Mesenchymal stem cell (in vitro differentiated cells and primary cell): ENCODE measurements at regions not wholly inside any gene's neighbourhood (a gene's known extent, or its start where the extent isn't known, plus 50 kb on each side); places are given as distances from the start of the nearest gene placed in this dataset.
A peak's percentile ranks its signal among the peaks of the same experiment; 100 is the strongest.
"Not testable (repeated sequence)": the region's sequence is repeated elsewhere in the genome, so short reads cannot be mapped to it uniquely, and the experiment has no call there.

ENCODE experiments used
- DNase-seq: peaks from one replicate; pipeline ENCODE4 v3.0.0-alpha.2; 2013
- H2AFZ ChIP-seq: one replicate; pipeline ENCODE4 v1.6.1; 2013; ENCODE audit warnings: low read depth, mild to moderate bottlenecking, control low read depth, inconsistent platforms, low read length, moderate library complexity
- H2AK5ac ChIP-seq: 2 replicates; pipeline ENCODE4 v1.6.1; 2013; ENCODE audit warnings: low read length, moderate library complexity, mild to moderate bottlenecking, inconsistent platforms; ENCODE audit not compliant: severe bottlenecking
- H2BK120ac ChIP-seq: one replicate; pipeline ENCODE4 v1.6.1; 2013; ENCODE audit warnings: low read depth, mild to moderate bottlenecking, inconsistent platforms, low read length, moderate library complexity
- H2BK12ac ChIP-seq, 2 experiments: one replicate each; pipeline ENCODE4 v1.6.1; 2013; ENCODE audit warnings: inconsistent platforms in 2 of 2, low read length in 2 of 2, mild to moderate bottlenecking in 2 of 2, moderate library complexity in 2 of 2, control low read depth in 1 of 2
- H2BK15ac ChIP-seq: one replicate; pipeline ENCODE4 v1.6.1; 2013; ENCODE audit warnings: mild to moderate bottlenecking, low read depth, inconsistent platforms; ENCODE audit not compliant: poor library complexity, severe bottlenecking
- H2BK5ac ChIP-seq: 2 replicates; pipeline ENCODE4 v1.6.1; 2013; ENCODE audit warnings: low read depth, mild to moderate bottlenecking, low read length, control low read depth, inconsistent platforms; ENCODE audit not compliant: poor library complexity, severe bottlenecking
- H3K14ac ChIP-seq, 2 experiments: one replicate each; pipeline ENCODE4 v1.6.1; 2013; ENCODE audit warnings: inconsistent platforms in 2 of 2, low read length in 2 of 2, control low read depth in 1 of 2, mild to moderate bottlenecking in 1 of 2, moderate library complexity in 1 of 2
- H3K18ac ChIP-seq, 2 experiments: one replicate each; pipeline ENCODE4 v1.6.1; 2013; ENCODE audit warnings: inconsistent platforms in 2 of 2, low read length in 2 of 2, control low read depth in 1 of 2, low read depth in 1 of 2, mild to moderate bottlenecking in 1 of 2
- H3K23ac ChIP-seq, 2 experiments: one replicate each; pipeline ENCODE4 v1.6.1; 2013; ENCODE audit warnings: inconsistent platforms in 2 of 2, low read length in 2 of 2, mild to moderate bottlenecking in 2 of 2, moderate library complexity in 2 of 2, control low read depth in 1 of 2
- H3K27ac ChIP-seq: 2 replicates; pipeline ENCODE4 v1.5.1; 2013; ENCODE audit warnings: mild to moderate bottlenecking, moderate library complexity, low read length, control low read depth, inconsistent platforms; ENCODE audit not compliant: poor library complexity, severe bottlenecking
- H3K27me3 ChIP-seq, 2 experiments: 2 replicates each; pipeline versions ENCODE4 v1.6.1 to v1.7.0; 2013; ENCODE audit warnings: low read length in 2 of 2, mild to moderate bottlenecking in 2 of 2, moderate library complexity in 2 of 2, control low read depth in 1 of 2, inconsistent platforms in 1 of 2; ENCODE audit not compliant: control insufficient read depth in 1 of 2, insufficient read depth in 1 of 2
- H3K36me3 ChIP-seq, 2 experiments: 2 replicates each; pipeline versions ENCODE4 v1.6.1 to v1.7.0; 2013; ENCODE audit warnings: low read length in 2 of 2, control low read depth in 1 of 2, inconsistent platforms in 1 of 2, low read depth in 1 of 2, mild to moderate bottlenecking in 1 of 2; ENCODE audit not compliant: insufficient read depth in 2 of 2, control insufficient read depth in 1 of 2
- H3K4ac ChIP-seq, 2 experiments: one replicate each; pipeline ENCODE4 v1.6.1; 2013; ENCODE audit warnings: inconsistent platforms in 2 of 2, low read length in 2 of 2, mild to moderate bottlenecking in 2 of 2, moderate library complexity in 2 of 2, control low read depth in 1 of 2, low read depth in 1 of 2
- H3K4me1 ChIP-seq: 2 replicates; pipeline ENCODE4 v1.6.1; 2013; ENCODE audit warnings: low read depth, low read length, control low read depth; ENCODE audit not compliant: control insufficient read depth, insufficient read depth
- H3K4me2 ChIP-seq: 2 replicates; pipeline ENCODE4 v1.6.1; 2013; ENCODE audit warnings: low read length, mild to moderate bottlenecking, inconsistent platforms; ENCODE audit not compliant: poor library complexity, severe bottlenecking
- H3K4me3 ChIP-seq, 2 experiments: 2 replicates each; pipeline versions ENCODE4 v1.5.1 to v1.7.0; 2013; ENCODE audit warnings: low read length in 2 of 2, mild to moderate bottlenecking in 2 of 2, control low read depth in 1 of 2, low read depth in 1 of 2; ENCODE audit not compliant: insufficient read depth in 1 of 2
- H3K79me1 ChIP-seq: replicated peaks from 2 replicates; pipeline ENCODE4 v1.6.1; 2013; ENCODE audit warnings: mild to moderate bottlenecking, control low read depth, low read length, inconsistent platforms; ENCODE audit not compliant: poor library complexity, severe bottlenecking
- H3K9ac ChIP-seq: 2 replicates; pipeline ENCODE4 v1.7.0; 2013; ENCODE audit warnings: mild to moderate bottlenecking, low read length, moderate library complexity
- H3K9me3 ChIP-seq: 2 replicates; pipeline ENCODE4 v1.7.0; 2013; ENCODE audit warnings: mild to moderate bottlenecking, low read length; ENCODE audit not compliant: control insufficient read depth
- H4K8ac ChIP-seq: one replicate; pipeline ENCODE4 v1.6.1; 2013; ENCODE audit warnings: inconsistent platforms, mild to moderate bottlenecking, low read length, moderate library complexity
- H4K91ac ChIP-seq: one replicate; pipeline ENCODE4 v1.6.1; 2013; ENCODE audit warnings: mild to moderate bottlenecking, low read length, inconsistent platforms
- WGBS: methylation state at CpG from one replicate; pipeline ENCODE4 v1.1.7; 2013; ENCODE audit warnings: mixed read lengths; 5-methylcytosine and 5-hydroxymethylcytosine counted together

DNA sequence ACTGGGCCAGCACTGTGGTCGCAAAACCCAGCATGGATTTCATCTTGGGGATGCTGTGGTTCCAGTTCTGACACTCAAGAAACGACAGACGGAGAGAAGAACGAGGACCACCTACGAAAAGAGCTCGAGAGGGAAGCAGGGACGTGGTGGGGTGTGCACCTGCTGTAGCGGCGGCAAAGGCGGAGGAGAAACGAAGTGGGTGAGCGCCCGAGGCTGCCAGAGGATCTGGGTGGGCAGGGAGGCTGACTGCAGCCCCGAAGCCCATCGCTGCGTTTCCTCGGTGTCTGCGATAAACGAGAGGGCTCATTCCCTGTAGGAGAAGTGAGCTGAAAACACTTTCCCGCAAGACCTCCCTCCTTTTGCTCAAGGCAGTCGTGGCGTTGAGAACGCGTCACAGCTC lies 246.1 kb downstream of the OR4C45 start:
- Histone ChIP-seq H2BK12ac (no peak overlapping the region), H4K8ac (no peak overlapping the region), H3K79me1 (no peaks in the 10 kb centered on the region), H2BK15ac (no peak overlapping the region), H3K36me3 (no peaks in the 10 kb centered on the region), H2BK5ac (no peak overlapping the region), H2BK120ac (no peak overlapping the region), H2AFZ (no peak overlapping the region), H2AK5ac (no peak overlapping the region), H3K4me1 (no peaks in the 10 kb centered on the region), H3K18ac (no peak overlapping the region), H3K27me3 (no peaks in the 10 kb centered on the region), H3K9me3 (peaks cover 12% of the 10 kb centered on the region), H3K4ac (no peak overlapping the region), H3K14ac (no peak overlapping the region), H3K27ac (no peak overlapping the region), H3K9ac (no peak overlapping the region), H3K4me2 (no peak overlapping the region), H3K23ac (no peak overlapping the region), H4K91ac (no peak overlapping the region), H3K4me3 (no peak overlapping the region)
- no peak for DNase-seq
- 85% methylated on average over 24 of the region's 24 CpGs for WGBS

DNA sequence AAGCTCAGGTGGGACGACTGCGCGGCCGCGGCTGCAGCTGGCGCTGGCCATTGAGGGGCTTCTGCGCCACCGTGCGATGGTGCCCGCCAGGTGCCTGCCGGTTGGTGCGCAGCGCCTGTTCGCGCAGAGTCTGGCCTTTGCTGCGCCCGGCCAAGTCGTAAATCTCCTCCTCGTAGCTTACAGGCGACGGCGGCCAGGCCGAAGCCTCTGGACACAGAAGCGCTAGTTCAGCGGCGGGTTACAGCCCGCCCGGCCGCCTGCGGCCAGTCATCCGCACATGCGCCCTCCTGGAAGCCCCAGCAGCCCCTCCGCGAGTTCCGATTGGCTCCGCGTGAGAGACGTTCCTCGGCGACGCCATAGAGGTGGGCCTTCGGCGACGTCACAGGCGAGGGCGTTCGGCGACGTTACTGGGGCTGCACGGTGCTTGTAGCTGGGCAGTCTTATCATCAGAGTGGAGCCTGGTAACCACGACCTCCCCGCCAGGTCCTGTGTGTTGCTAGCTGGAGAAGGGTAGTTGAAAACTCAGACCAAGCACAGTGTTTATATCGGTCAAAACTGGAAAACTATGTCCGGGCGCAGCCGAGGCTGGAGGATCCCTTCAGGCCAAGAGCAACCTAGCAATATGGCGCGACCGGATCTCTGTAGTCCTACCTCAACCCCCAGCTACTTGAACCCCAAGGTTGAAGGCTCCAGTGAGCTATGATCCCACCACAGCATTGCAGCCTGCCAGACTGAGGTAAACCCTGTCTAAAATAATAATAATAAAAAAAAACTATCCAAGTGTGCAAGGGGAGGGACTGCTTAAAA lies 265.7 kb downstream of the OR4C45 start:
- Histone ChIP-seq H3K27me3 (no peaks in the 10 kb centered on the region), H3K4ac (no peak overlapping the region), H3K9me3 (peaks cover 4% of the 10 kb centered on the region), H3K79me1 (no peaks in the 10 kb centered on the region), H3K4me2 (no peak overlapping the region), H2BK5ac (no peak overlapping the region), H2BK120ac (no peak overlapping the region), H2AK5ac (no peak overlapping the region), H3K23ac (no peak overlapping the region), H2BK12ac (no peak overlapping the region), H3K14ac (no peak overlapping the region), H4K8ac (no peak overlapping the region), H3K27ac (no peak overlapping the region), H2BK15ac (no peak overlapping the region), H3K4me1 (no peaks in the 10 kb centered on the region), H3K9ac (no peak overlapping the region), H2AFZ (no peak overlapping the region), H3K18ac (no peak overlapping the region), H4K91ac (no peak overlapping the region), H3K36me3 (no peaks in the 10 kb centered on the region), H3K4me3 (peak overlapping the region in 1 of 2 experiments; percentile 40)
- WGBS = 95% methylated on average over 59 of the region's 59 CpGs
- DNase-seq = no peak

DNA sequence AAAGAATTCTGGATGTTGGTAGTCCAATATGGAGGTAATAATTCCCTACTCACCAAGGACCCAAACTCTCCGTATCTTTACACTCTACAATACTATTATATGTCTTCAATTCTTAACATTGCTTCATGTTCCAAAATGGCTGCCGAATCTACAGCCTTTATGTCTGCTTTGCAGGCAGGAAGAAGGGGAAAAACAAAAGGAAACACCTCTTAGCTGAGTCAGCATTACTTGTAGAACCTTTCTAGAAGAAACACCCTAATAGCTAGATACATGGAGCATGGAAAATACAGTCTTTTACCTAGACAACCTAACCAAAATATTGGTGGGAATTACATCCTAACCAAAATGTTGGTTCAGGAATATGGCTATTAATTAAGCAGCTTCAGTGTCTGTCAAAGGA lies 298.0 kb downstream of the OR4C45 start:
- not testable (repeated sequence) for H3K9ac ChIP-seq, H3K36me3 ChIP-seq, H3K4me1 ChIP-seq, H4K91ac ChIP-seq, H3K79me1 ChIP-seq, H3K4me2 ChIP-seq, H3K4me3 ChIP-seq, H3K4ac ChIP-seq, H3K14ac ChIP-seq, H2AK5ac ChIP-seq, H2BK120ac ChIP-seq, H3K27me3 ChIP-seq, H3K23ac ChIP-seq, DNase-seq, H2BK12ac ChIP-seq, H2BK5ac ChIP-seq, H3K27ac ChIP-seq, H4K8ac ChIP-seq, H2BK15ac ChIP-seq, H3K18ac ChIP-seq, H2AFZ ChIP-seq
- no CpG with 5 or more reads among the region's 2 CpGs for WGBS
- H3K9me3 ChIP-seq = peaks cover 23% of the 10 kb centered on the region

DNA sequence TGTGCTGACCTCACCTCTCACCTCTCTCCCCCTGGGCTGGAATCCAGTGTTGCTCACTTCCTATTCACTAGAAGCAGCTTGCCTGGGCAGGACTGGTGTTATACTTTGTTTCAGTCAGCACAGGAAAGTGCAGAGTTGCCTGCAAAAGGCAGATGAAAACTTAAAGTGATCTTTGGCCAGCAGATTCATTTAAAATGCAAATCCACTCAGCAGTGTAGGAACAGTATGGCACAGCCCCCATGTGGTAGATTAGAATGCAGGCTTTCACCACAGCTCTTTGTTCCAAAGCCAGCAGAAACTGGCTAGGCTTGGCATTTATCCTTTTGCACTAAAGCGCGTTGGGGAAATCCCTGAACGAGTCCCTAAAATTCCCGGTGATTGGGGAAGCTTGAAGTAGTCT lies 301.2 kb downstream of the OR4C45 start:
- no peak overlapping the region for H3K27ac ChIP-seq
- no peak overlapping the region for H4K8ac ChIP-seq
- H3K9ac ChIP-seq = no peak overlapping the region
- H2AK5ac ChIP-seq = no peak overlapping the region
- H2BK120ac ChIP-seq = no peak overlapping the region
- H3K4me3 ChIP-seq = no peak overlapping the region
- H2BK15ac ChIP-seq = no peak overlapping the region
- no peak overlapping the region for H3K18ac ChIP-seq
- H2AFZ ChIP-seq = no peak overlapping the region
- no peak overlapping the region for H3K4ac ChIP-seq
- H2BK12ac ChIP-seq = no peak overlapping the region
- no peak overlapping the region for H3K4me2 ChIP-seq
- no peak overlapping the region for H4K91ac ChIP-seq
- H3K4me1 ChIP-seq = no peaks in the 10 kb centered on the region
- no peak overlapping the region for H3K14ac ChIP-seq
- no peak overlapping the region for H3K23ac ChIP-seq
- no peak overlapping the region for H2BK5ac ChIP-seq
- WGBS = 24% methylated on average over 4 of the region's 4 CpGs
- DNase-seq = no peak
- no peaks in the 10 kb centered on the region for H3K36me3 ChIP-seq
- H3K27me3 ChIP-seq = no peaks in the 10 kb centered on the region
- H3K9me3 ChIP-seq = peaks cover 14% of the 10 kb centered on the region
- H3K79me1 ChIP-seq = no peaks in the 10 kb centered on the region
